ENCODE measurements at regions not wholly inside any gene's neighbourhood (a gene's known extent, or its start where the extent isn't known, plus 50 kb on each side); places are given as distances from the start of the nearest gene placed in this dataset.
A peak's percentile ranks its signal among the peaks of the same experiment; 100 is the strongest.

DNA sequence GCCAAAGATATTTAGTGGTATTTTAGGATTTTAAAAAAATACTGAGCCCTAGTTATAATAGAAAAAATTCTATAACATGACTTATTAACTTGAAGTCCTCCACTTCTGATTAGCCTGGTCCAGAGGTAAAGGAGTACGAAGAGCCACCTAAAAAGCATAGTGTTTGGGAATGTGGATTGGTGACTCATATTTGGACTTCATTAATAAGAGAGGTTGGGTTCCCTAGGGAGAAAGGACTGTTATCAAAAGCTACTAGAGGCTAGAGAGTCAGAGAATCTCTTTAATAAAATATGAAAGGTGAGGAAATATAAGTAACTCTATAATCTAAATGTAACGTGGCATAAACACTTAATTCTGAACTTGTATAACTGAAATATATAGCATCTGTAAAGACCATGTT lies 180.7 kb upstream of the TARS1 start:
- DNase-seq, result no peak

GRCh38 chr5:33261305-33261704 lies 179.5 kb upstream of the TARS1 start:
- DNase-seq, result no peak

DNA sequence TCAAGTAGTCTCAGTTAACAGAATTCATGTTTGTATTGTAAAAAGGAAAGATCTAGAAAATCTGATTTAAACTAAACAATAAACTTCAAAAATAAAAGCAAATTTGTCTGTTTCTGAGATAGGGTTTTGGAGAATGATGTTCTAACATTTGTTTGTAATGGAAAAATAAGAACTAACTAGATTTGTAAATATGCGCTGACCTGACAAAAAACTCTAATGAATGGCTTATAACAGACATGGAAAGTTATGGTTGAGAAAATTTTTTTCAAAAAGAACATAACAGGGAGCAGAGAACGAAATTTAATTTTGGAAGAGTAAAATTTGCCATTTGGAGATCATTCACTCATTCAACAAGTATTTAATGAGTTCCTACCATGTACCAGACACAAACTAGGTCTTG lies 179.0 kb upstream of the TARS1 start:
- no peak for DNase-seq

GRCh38 chr5:33267801-33268200 lies 173.0 kb upstream of the TARS1 start:
- no peak for DNase-seq

GRCh38 chr5:33268374-33268773 lies 172.4 kb upstream of the TARS1 start:
- no peak for DNase-seq

DNA sequence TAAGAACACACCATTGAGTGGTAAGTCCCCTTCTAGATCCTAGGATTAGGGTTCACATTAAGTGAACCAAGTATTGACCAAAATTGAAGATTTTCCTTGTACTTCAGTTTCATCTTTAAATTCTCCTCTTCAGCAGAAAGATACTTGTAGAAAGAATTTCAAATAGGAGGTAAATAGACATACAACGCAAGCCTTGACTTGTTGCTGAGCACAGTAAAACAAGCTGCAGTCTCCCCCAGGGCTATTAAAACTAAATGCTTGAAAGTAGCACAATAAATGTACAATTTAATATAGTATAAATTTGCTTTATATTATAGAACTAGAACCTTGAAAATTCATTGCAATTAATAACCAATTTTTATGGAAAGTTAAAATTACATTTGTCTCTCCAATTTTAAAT lies 170.1 kb upstream of the TARS1 start:
- no peak for DNase-seq

GRCh38 chr5:33271606-33272005 lies 169.2 kb upstream of the TARS1 start:
- no peak for DNase-seq

DNA sequence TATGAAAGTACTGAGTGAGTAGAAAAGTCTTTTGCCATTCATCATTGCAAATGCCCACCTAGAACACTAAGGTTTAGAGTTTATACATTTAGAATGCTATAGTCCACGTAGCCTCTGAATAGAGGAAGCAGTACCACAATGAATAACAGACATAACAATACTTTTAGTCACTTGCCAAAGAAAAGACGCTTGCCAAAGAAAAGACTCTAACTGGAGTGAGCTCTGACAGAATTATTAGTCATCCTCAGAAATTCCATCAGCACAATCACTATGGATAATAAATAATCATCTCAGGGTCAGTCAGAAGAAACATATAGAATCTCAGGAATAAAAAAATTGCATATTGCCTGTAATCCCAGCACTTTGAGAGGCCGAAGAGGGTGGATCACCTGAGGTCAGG lies 168.5 kb upstream of the TARS1 start:
- no peak for DNase-seq

DNA sequence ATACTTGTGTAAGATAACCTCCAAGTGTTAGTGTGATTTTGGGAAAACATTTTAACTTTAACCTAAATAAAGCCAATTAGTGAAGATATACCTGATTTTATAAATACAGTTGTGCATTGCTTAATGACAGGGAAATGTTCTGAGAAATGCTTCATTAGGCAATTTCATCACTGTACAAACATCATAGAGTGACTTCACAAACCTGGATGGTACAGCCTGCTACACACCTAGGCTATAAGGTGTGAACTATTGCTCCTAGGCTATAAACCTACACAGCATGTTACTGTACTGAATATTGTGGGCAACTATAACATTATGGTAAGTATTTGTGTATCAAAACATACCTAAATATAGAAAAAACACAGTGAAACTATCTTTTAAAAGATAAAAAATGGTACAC lies 166.8 kb upstream of the TARS1 start:
- DNase-seq, result no peak

GRCh38 chr5:33275391-33275790 lies 165.4 kb upstream of the TARS1 start:
- DNase-seq, result no peak

DNA sequence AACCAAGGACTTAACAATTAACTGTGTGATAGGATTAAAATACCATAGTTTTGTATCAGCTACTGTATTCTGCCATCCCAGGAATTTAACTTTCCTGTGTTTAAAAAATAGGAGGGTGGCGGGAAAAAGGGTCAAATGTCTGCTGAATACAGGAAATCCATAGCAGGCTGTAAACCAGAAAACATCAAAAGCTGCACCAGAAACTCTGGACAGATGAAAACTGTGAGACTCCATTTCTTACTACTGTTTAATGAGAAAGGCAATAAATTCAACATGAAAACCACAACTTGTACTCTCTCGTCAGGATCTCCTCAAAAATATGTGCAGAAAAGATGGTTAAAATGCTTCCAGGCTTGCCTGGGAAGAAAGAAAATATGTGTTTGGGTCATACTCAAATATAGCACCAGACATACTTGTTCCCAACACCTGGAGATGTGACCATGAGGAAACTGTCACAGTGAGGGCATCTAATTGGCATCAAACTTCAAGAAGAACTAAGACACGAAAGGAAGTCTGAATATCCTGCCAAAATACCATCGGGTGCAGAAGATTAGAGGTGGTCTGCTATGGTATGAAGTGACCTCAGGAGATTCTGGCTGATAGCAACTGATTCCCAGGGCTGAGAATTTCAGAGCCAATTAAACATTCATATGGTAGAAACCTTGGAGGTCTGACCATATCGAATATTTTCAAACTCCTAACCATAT lies 164.7 kb upstream of the TARS1 start:
- DNase-seq, result no peak

- DNase-seq, result no peak
Measured at GRCh38 chr5:33276628-33276950, 164.2 kb upstream of the TARS1 start.

DNA sequence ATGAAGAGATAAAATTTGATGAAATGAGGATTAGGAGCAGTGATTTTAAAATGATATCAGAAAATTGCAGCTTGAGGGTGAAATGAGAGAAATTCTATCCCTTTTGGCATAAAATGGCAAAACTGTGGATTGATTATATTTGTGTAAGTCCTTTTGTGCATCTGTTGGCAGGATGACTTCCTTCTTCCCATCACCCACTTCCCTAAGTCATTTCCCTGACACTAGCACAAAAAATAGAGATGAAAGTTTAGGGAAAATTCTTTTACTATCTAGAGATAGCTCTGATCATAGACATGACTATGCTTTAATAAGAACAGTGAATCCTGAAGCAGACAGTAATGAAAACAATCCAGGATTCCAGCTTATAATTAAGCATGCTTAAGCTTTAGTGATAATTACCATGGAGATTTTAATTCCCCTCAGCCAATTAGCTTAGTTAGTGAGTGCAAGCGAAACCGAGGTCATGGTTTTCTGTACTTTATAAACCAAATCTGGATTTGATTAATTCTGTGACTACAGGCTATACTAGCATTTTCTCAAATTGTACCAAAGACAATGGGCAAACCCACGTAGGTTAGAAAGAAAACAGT lies 163.6 kb upstream of the TARS1 start:
- no peak for DNase-seq

DNA sequence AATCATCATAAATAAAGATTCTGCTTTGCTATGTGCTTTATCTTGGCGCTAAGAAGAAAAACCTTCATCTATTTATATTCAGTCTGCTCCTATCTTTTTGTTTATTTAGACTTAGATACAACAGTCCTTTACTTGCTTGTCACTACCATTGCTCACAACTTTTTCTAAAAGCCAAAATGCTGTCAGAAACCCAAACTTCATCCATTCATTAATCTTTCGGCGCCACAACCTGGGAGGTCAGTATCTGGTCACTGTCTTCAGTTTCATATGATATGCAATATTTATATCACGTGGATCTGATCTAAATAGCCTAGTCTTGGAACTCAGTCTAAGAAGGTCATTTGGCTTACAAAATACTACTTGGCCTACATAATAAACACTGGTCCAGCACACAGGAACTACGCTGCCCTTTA lies 159.3 kb upstream of the TARS1 start:
- no peak for DNase-seq

- no peak for DNase-seq
Measured at GRCh38 chr5:33282157-33282556, 158.6 kb upstream of the TARS1 start.

DNA sequence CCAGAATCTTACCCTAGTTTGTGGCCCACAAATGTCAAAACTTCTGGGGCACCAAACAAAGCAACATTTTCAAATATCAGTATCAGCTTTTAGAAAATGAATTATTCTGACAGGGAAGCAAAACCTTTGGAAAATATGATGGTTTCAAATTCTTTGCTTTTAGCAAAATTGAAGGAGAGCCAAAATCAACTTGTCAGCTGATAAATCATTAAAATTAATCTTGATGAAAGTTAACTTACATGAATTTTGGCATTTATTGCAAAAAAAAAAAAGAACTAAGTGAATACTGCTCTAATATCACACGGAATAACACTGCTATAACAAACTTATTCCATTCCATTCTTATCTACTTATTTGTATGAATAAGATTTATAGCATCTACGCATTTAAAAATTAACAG lies 158.1 kb upstream of the TARS1 start:
- DNase-seq, result no peak

GRCh38 chr5:33283243-33283642 lies 157.5 kb upstream of the TARS1 start:
- DNase-seq, result no peak

DNA sequence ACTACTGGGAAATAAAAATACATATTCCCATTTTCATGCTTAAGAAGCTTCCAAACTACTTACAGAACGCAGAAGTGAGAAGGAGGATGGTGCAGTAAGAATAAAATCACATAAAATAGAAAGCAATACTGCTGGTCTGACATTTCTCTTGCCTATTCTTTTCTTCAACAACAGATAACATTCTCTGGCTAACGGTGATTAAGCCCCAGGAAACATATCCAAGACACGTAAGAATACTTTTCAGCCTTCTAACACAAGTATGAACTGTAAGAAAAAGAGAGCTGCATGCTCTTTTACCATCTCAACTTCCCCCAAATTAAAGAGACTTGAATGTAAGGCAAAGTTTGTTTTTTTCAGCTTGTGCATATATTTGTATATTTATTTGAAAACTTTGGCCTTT lies 156.1 kb upstream of the TARS1 start:
- no peak for DNase-seq

- DNase-seq, result no peak
Measured at GRCh38 chr5:33287242-33287641, 153.5 kb upstream of the TARS1 start.

DNA sequence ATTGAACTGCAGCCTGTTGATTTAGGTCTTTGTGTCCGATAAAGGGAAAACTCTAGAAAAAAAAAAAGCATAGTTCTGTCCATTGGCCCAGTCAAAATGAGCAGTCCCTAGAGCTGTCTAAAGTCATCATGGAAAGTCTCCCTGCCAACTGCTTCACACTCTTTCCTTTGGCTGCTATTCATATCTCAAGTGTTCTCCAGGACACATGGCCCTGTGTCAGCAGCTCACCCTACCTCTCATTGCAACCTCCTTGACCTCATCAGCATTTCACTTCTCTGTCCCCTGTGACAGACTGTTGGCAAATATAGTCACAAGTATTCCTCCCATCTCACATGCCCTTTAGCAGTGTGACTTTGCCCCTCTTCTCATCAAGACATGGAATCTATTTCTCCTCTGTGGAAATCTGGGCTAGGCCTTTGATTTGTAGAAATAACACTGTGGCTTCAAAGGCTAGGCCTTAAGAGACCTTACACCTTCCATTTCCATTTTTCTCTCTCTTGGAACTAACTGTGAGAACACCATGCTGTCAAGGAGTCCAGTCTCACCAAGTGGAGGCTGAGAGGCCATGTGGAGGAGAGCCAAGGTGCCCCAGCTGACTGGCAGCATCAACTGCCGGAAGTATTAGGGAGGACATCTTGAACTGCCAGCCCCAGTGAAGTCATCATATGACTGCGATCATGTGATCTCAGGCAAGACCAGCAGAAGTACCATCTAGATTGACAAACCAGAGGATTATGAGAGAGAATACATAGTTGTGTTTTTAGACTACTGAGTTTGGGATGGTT lies 149.4 kb upstream of the TARS1 start:
- no peak for DNase-seq

DNA sequence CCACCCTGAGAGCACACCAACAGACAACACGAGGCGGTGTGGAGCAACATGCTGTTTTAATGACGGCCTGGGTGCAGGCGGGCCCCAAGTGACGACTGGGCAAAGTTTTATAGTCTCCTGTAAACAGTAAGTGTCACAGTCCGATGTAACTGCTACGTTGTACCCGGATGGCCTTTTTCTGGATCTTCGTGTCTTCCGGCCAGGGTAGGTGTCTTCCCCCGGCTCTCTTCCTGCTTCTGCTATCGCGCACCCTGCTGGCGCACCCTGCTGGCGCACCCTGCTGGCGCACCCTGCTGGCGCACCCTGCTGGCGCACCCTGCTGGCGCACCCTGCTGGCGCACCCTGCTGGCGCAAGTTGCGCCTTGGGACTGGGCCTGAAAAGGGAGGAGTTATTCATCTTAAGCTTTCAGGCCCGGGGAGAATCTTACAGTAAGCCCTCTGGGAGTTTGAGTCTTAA lies 143.0 kb upstream of the TARS1 start:
- DNase-seq, result no peak

GRCh38 chr5:33299621-33300208 lies 141.1 kb upstream of the TARS1 start:
- DNase-seq, result peak; percentile 75

- peak; percentile 30 for DNase-seq
Measured at GRCh38 chr5:33300209-33300742, 140.5 kb upstream of the TARS1 start.
